Activated CD4-positive, alpha-beta T cell treated with anti-CD3 and anti-CD28 coated beads, Interleukin-2, Interleukin-6, amounts not matched to agents 100 ng/mL and 50 ng/mL, durations not matched to agents 16 hours and 8 hours (primary cell): ENCODE measurements at regions not wholly inside any gene's neighbourhood (a gene's known extent, or its start where the extent isn't known, plus 50 kb on each side); places are given as distances from the start of the nearest gene placed in this dataset.
A peak's percentile ranks its signal among the peaks of the same experiment; 100 is the strongest.
"Not testable (repeated sequence)": the region's sequence is repeated elsewhere in the genome, so short reads cannot be mapped to it uniquely, and the experiment has no call there.

Experiments used
- DNase-seq: peaks from one replicate; pipeline ENCODE4 v3.0.0-alpha.2; 2020

GRCh38 chr3:178302966-178303930 is 233.0 kb upstream of the KCNMB2 start:
- DNase-seq = no peak

GRCh38 chr3:178304758-178305467 is 231.3 kb upstream of the KCNMB2 start:
- no peak for DNase-seq

DNA sequence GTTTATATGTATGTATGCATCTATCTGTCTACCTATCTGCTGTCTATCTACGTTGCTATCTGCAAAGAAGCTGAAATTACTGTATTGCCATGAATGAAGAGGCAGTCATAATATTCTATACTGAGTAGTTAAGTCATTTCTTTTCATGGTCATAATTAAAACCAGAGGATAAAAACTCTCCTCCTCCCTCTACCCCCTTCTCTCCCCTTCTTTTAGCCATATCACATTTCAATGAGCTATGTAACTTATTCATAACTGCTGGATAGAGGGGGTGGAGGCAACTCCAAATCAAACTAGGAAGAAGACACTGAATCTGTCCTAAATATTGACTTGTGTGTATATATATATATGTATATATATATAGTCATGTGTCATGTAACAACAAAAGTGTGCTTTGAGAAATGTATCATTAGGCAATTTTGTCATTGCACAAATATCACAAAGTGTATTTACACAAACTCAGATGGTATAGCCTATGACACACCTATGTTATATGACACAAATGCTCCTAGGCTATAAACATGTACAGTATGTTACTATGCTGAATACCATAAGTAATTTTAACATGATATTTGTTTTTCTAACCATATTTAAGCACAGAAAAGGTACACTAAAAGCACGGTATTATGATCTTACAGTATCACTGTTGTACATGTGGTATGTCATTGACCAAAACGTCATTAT is 229.7 kb upstream of the KCNMB2 start:
- DNase-seq = no peak

GRCh38 chr3:178308771-178309170 is 227.5 kb upstream of the KCNMB2 start:
- DNase-seq = no peak

DNA sequence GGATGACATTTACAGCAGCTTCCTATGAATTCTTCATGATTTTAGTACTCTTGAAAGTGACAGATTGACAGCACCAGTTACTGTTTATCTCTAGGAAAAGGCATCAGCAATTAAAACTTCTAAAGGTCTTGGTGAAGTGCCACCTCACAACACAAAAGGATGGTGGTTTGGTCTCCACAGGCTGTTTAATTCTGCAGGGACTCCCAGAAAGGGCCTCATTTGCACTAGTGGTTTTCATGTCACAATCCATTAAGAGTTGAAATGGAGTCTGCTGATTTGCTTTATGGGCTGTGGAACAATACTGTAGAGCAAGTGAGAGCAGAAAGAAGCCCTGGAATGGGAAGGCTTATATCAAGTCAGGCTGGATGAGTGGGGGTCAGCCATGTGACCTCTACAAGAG is 225.3 kb upstream of the KCNMB2 start:
- DNase-seq = no peak

DNA sequence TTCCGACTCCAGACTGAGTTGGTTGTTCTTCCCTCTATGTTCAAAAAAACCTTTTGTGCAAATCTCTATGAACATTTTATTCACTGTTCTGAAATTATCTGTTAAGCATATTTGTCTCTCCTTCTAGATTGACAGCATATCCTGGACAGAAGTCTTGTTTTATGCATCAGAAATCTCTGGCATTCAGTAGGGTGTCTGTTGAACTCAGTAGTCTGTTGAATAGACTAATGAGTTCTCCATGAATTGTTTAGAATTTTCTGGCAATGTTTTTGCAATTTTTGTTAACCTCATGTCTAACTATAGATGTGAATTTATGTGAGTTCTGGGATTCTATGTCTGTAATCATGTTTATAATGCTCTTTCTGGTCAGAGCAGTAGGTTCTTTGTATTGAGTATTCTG is 222.5 kb upstream of the KCNMB2 start:
- no peak for DNase-seq

GRCh38 chr3:178318340-178318739 is 217.9 kb upstream of the KCNMB2 start:
- no peak for DNase-seq

GRCh38 chr3:178318941-178319816 is 217.1 kb upstream of the KCNMB2 start:
- no peak for DNase-seq

DNA sequence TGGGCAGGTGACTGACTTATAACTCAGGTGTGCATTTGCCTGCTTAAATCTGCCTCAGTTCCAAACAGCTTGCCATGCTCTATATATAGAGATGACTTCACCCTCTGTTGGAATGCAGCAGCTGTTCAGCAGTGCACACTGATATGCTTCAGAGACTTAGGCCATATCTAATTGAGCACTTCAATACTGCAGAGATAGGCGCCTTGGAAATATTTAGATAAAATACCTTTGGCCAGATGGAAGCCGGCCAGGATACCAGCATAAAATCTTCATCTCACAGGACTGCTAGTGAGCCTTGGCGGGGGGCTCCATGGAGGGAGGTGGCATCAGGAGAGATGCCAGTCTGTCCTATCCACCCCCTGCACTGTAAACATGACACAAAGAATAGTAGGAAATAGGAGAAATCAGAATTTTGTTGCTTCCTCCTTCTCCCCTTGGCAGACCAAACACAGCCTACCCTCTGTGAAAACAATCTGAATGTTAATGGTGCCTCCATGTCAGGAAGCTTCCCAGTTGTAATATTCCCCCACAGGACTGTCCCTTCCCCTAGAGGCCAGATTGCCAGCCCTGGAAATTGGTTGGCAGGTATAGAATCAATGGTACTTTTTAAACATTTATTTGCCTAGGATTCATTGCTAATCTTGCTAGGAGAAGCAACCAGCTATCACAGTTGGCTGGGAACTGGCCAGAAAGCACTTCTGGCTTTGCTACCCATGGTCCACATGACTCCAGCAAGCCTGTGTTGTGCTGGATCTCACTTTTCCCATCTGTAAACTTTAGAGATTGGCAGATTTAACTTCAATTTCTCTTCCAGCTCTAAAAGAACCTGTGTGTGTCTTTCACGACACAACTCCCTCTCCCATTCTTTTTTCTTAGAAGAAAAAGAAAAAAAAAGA is 215.5 kb upstream of the KCNMB2 start:
- DNase-seq = no peak

- DNase-seq = no peak
These were observed 211.9 kb upstream of the KCNMB2 start for GRCh38 chr3:178324356-178324755.

DNA sequence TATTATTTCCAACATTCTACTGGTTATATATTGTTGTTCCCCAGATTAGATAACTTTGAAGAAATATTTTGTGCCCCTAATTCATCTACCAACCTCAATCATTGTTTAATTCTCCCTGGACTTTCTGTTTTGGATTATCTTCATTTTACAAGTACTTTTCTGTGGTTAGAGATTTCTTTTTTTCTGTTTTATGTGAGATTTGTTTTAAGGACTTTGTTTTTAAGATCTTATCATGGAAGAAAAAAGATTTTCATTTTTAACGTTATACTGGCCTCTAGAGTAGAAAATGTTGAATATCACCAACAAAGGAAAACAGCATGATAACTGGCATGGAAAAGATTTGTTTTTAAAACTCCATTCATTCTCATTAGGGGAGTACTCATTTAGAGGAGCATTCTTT is 210.9 kb upstream of the KCNMB2 start:
- DNase-seq = no peak

DNA sequence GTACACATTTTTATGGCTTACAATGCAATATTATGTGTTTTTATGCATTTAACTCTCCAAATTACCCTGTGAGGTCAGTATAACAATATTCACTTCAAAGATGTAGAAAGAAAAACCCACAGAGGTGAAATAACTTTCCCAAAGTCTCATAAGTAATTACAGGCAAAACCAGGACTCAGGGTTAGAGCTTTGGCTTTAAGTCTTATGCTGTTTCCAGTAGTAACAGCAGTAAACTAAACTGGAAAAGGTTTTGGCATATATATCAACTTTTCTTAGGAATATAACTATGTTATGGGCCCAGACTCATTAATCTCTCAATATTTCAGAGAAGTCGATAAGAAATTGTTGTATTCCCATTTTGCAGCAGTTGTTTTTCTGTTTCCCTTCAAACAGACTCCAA is 206.3 kb upstream of the KCNMB2 start:
- no peak for DNase-seq

GRCh38 chr3:178334239-178334638 is 202.0 kb upstream of the KCNMB2 start:
- DNase-seq = no peak

GRCh38 chr3:178336336-178336735 is 199.9 kb upstream of the KCNMB2 start:
- DNase-seq = peak; percentile 19

DNA sequence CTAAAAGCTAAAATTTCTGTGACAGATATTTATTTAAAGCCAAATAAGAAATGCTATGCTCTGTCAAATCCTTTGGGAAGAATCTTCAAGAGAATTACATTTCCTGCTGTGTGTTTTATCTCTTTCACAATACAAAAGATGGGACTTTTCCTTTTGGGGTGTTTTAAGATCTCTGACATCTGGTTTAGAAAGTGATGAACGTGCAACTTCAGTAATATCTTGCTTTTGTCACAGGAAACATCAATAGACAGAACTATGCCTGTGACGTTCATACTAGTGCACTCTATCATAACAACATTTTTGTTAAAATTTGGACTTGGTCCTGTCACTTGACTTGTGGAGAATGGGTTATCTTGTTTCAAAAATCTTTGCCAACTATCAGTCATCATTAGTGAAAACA is 195.7 kb upstream of the KCNMB2 start:
- no peak for DNase-seq

- no peak for DNase-seq
These were observed 194.6 kb upstream of the KCNMB2 start for GRCh38 chr3:178341636-178342035.

- DNase-seq = no peak
These were observed 194.1 kb upstream of the KCNMB2 start for GRCh38 chr3:178342111-178342510.

DNA sequence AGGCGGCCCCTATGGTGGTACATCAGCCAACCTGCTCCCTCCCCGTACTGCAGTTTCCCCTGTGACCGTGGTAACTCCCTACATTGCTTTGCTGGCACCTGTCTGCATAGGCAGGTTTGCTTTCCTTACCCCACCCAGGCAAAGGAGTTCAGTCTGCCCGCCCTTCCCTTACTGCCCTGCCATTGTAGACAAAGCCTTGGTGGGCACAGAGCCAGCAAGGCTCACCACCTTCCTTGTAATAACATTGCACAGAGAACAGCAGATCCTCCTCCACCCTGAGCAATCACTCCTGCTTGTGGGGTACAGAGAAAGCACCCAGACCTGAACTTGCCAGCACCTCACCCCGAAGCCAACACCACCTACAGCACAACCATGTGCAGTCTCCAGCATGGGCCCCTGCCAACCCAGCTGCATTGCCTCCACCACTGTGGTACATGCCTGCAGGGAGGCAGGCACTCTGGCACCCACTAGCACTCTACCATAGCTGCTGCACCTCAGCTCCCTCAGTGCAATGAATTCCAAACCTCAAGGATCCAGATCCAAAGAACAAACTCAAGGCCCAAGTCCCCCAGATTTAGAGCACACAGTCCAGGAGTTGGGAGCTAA is 192.7 kb upstream of the KCNMB2 start:
- DNase-seq = no peak

DNA sequence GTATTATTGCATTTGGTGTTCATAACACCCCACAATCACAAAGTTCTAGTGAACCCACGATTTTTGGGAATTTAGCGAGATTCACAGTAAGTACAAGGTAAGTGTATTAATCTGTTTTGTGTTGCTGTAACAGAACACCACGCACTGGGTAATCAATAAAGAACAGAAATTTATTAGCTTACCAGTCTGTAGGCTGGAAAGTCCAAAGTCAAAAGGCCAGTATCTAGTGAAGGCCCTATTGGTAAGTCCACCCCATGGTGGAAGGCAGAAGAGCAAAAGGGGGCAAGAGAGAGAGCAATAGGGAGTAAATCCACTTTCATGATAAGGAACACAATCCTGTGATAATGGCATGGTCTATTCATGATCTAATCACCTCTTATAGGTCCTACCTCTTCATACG is 190.3 kb upstream of the KCNMB2 start:
- DNase-seq = no peak

GRCh38 chr3:178348561-178349217 is 187.5 kb upstream of the KCNMB2 start:
- DNase-seq = not testable (repeated sequence)
